SU-DHL-6 (cell line): ENCODE measurements at regions not wholly inside any gene's neighbourhood (a gene's known extent, or its start where the extent isn't known, plus 50 kb on each side); places are given as distances from the start of the nearest gene placed in this dataset.

Experiments
- H2AFZ ChIP-seq: fragments of 200-600 bp; sonication (generic); 2 replicates; pipeline ENCODE4 v1.6.1; 2014; ENCODE audit warnings: low read depth, mild to moderate bottlenecking, moderate library complexity, mixed read lengths, antibody characterized with exemption, low read length; ENCODE audit not compliant: severe bottlenecking
- H3F3A ChIP-seq: fragments of 200-600 bp; shearing (Covaris generic); 2 replicates; pipeline ENCODE4 v1.6.0; 2016; ENCODE audit warnings: antibody characterized with exemption, mild to moderate bottlenecking; ENCODE audit not compliant: insufficient read depth
- H3K27ac ChIP-seq: fragments of 200-600 bp; sonication (generic); 2 replicates; pipeline ENCODE4 v1.5.1; 2016; ENCODE audit warnings: low read depth, mild to moderate bottlenecking, low read length, moderate library complexity, mixed read lengths
- H3K27me3 ChIP-seq: fragments of 200-600 bp; sonication (generic), shearing (Covaris generic); 2 replicates; pipeline ENCODE4 v1.6.0; 2014; ENCODE audit warnings: mild to moderate bottlenecking, low read length
- H3K36me3 ChIP-seq: fragments of 200-600 bp; sonication (generic); 2 replicates; pipeline ENCODE4 v1.6.1; 2014; ENCODE audit warnings: mild to moderate bottlenecking, low read length, mixed read lengths
- H3K4me2 ChIP-seq: fragments of 300-600, 200-600 bp; shearing (Covaris generic), sonication (generic); 2 replicates; pipeline ENCODE4 v1.6.0; 2014; ENCODE audit warnings: low read length, low read depth, mild to moderate bottlenecking; ENCODE audit not compliant: poor library complexity, severe bottlenecking
- H3K4me3 ChIP-seq: fragments of 200-600 bp; sonication (generic); 2 replicates; pipeline ENCODE4 v1.5.1; 2014; ENCODE audit warnings: antibody characterized with exemption, low read length, mild to moderate bottlenecking, mixed read lengths; ENCODE audit not compliant: insufficient read depth, poor library complexity, severe bottlenecking
- H3K79me2 ChIP-seq: fragments of 200-600 bp; sonication (generic); 2 replicates; pipeline ENCODE4 v1.6.1; 2014; ENCODE audit warnings: mild to moderate bottlenecking, low read length, moderate library complexity; ENCODE audit not compliant: insufficient read depth
- H3K9ac ChIP-seq: fragments of 200-600 bp; sonication (generic); 2 replicates; pipeline ENCODE4 v1.7.0; 2014; ENCODE audit warnings: mild to moderate bottlenecking, low read length
- H3K9me2 ChIP-seq: fragments of 200-600 bp; sonication (generic); replicated peaks from 2 replicates; pipeline ENCODE4 v1.6.1; 2014; ENCODE audit warnings: low read length; ENCODE audit not compliant: insufficient read depth
- H3K9me3 ChIP-seq: fragments of 200-600 bp; sonication (generic); 2 replicates; pipeline ENCODE4 v1.6.1; 2014; ENCODE audit warnings: low read length, mixed read lengths; ENCODE audit not compliant: insufficient read depth
- H4K20me1 ChIP-seq: fragments of 200-600 bp; sonication (generic); 2 replicates; pipeline ENCODE4 v1.6.1; 2014; ENCODE audit warnings: low read depth, mild to moderate bottlenecking, antibody characterized with exemption, low read length, moderate library complexity, mixed read lengths
- EZH2phosphoT487 ChIP-seq: fragments of 200-600 bp; sonication (generic), shearing (Covaris generic); conservative IDR thresholded peaks from 2 replicates; pipeline ENCODE4 v1.6.1; 2018; ENCODE audit warnings: mild to moderate bottlenecking, antibody characterized with exemption, low read length, moderate library complexity, mixed read lengths
- TF ChIP-seq, protein P1 (sequence below): fragments of 200-600 bp; sonication (generic); IDR thresholded peaks from one replicate; pipeline ENCODE4 v1.5.1; 2017; ENCODE audit warnings: antibody characterized with exemption, mild to moderate bottlenecking, low read length, moderate library complexity; ENCODE audit not compliant: insufficient read depth, poor library complexity, severe bottlenecking

DNA sequence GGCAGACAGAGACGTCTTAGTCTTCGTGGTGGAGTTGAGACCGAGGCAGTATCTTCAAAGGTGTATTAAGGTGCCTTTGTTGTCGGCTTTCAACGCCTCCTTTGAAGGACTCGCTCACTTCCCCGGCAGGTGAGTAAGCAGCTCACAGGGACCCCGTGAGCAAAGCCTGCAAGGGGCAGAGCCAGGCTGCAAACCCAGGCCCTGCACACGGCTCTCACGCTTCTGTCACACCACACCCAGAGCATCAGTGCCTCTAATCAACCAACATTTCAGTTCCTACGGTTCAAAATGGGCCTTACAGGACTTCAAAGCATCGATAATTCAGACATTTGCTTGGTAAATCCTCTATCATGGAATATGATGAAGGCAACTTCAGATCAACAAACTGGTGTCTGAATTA lies 64.8 kb upstream of the INSIG1 start:
- no peaks in the 10 kb centered on the region for H3K27me3 ChIP-seq
- no peaks in the 10 kb centered on the region for H4K20me1 ChIP-seq
- H3K4me2 ChIP-seq = no peak overlapping the region
- H2AFZ ChIP-seq = no peak overlapping the region
- H3K79me2 ChIP-seq = no peaks in the 10 kb centered on the region
- no peaks in the 10 kb centered on the region for H3F3A ChIP-seq
- H3K9me2 ChIP-seq = no peaks in the 10 kb centered on the region
- H3K9me3 ChIP-seq = no peaks in the 10 kb centered on the region
- TF ChIP-seq, protein P1, sequence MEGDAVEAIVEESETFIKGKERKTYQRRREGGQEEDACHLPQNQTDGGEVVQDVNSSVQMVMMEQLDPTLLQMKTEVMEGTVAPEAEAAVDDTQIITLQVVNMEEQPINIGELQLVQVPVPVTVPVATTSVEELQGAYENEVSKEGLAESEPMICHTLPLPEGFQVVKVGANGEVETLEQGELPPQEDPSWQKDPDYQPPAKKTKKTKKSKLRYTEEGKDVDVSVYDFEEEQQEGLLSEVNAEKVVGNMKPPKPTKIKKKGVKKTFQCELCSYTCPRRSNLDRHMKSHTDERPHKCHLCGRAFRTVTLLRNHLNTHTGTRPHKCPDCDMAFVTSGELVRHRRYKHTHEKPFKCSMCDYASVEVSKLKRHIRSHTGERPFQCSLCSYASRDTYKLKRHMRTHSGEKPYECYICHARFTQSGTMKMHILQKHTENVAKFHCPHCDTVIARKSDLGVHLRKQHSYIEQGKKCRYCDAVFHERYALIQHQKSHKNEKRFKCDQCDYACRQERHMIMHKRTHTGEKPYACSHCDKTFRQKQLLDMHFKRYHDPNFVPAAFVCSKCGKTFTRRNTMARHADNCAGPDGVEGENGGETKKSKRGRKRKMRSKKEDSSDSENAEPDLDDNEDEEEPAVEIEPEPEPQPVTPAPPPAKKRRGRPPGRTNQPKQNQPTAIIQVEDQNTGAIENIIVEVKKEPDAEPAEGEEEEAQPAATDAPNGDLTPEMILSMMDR = no peak
- no peak for TF ChIP-seq EZH2phosphoT487
- H3K9ac ChIP-seq = no peak overlapping the region
- H3K4me3 ChIP-seq = no peak overlapping the region
- no peak overlapping the region for H3K27ac ChIP-seq
- H3K36me3 ChIP-seq = no peaks in the 10 kb centered on the region

DNA sequence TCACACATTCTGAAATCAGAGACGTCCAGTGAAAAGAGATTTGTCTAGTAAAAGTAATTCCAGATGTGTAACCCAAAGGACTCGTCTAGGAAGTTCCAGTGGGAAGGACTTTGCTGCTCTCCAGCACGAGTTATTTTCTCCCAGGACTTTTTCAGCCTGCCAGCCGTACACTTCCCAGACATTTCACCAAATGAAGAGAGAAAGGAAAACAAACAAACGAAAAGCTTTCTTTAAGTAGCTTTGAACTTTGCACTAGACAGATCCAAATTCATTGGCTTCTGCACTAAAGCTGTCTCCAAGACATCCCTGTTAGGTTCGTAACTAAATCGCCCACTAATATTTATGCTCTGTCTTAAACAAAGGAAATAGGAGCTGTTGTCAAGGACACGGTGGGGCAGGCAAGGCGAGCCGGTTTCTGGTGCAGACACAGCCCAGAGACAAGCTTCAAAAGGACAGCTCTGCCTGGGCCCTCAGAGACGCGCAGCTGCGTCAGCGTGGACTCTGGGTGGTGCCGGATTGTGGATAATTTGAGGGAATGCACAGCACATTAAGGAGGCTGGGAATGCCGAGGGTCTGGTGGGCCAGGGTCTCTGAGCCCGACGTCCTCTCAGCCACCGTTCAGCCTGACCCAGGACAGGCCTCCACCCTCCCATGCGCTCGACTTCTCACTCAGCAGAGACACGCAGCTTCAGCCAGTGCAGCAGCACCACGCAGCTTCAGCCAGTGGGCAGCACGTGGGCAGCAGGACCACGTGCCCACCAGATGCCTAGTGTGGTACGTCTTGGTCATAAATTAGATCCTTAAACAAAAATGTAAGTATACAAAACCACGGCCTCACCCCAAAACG lies 64.1 kb upstream of the INSIG1 start:
- no peak overlapping the region for H2AFZ ChIP-seq
- TF ChIP-seq, protein P1 = no peak
- no peak for TF ChIP-seq EZH2phosphoT487

GRCh38 chr7:155234158-155234492 lies 63.6 kb upstream of the INSIG1 start:
- no peak for TF ChIP-seq EZH2phosphoT487
- TF ChIP-seq, protein P1 = no peak
- H3K79me2 ChIP-seq = no peaks in the 10 kb centered on the region
- no peak overlapping the region for H3K9ac ChIP-seq
- no peak overlapping the region for H3K27ac ChIP-seq
- no peak overlapping the region for H3K4me2 ChIP-seq
- no peaks in the 10 kb centered on the region for H3K27me3 ChIP-seq
- H3K9me3 ChIP-seq = no peaks in the 10 kb centered on the region
- no peaks in the 10 kb centered on the region for H3K9me2 ChIP-seq
- H3F3A ChIP-seq = no peaks in the 10 kb centered on the region
- H4K20me1 ChIP-seq = no peaks in the 10 kb centered on the region
- no peak overlapping the region for H2AFZ ChIP-seq
- no peak overlapping the region for H3K4me3 ChIP-seq
- H3K36me3 ChIP-seq = no peaks in the 10 kb centered on the region

More for the DNA sequence above, 64.1 kb upstream of the INSIG1 start:
- Histone ChIP-seq H3K4me2 (no peak overlapping the region), H4K20me1 (no peaks in the 10 kb centered on the region), H3F3A (no peaks in the 10 kb centered on the region), H3K9ac (no peak overlapping the region), H3K36me3 (no peaks in the 10 kb centered on the region), H3K27me3 (no peaks in the 10 kb centered on the region), H3K9me3 (no peaks in the 10 kb centered on the region), H3K4me3 (no peak overlapping the region), H3K27ac (no peak overlapping the region), H3K9me2 (no peaks in the 10 kb centered on the region), H3K79me2 (no peaks in the 10 kb centered on the region)
